Heart left ventricle (tissue), 13 donors: ENCODE measurements at regions not wholly inside any gene's neighbourhood (a gene's known extent, or its start where the extent isn't known, plus 50 kb on each side); places are given as distances from the start of the nearest gene placed in this dataset.

Experiments used
- CTCF ChIP-seq, 12 donors: fragments of 200-600 bp; sonication (generic) in 4 of 12; IDR thresholded peaks; one replicate each; pipeline versions ENCODE4 v1.5.0 to v1.8.0; 2018 to 2022; ENCODE audit warnings: antibody characterized with exemption in 12 of 12, mild to moderate bottlenecking in 5 of 12
- POLR2A ChIP-seq, 2 donors: fragments of 450-650 bp; IDR thresholded peaks; one replicate each; pipeline ENCODE4 v1.6.1; 2017; ENCODE audit warnings: antibody characterized with exemption in 2 of 2, mild to moderate bottlenecking in 2 of 2, moderate library complexity in 2 of 2
- donor health status: ischemic (EF 13 %, LVEDD 7.1; RV severe dilation, severe dysfunction).
- donor health status: DM: no; HTN: yes; CAD: no.
- donor health status: DM: no; HTN: no; CAD: no.
- donor health status: ischemic (EF 25% LVEDD 6.9; RV normal size, moderate dysfunction).
- donor health status: ischemic (EF 25% LVEDD 5.7; RV mildly dilated, moderate dysfunction).
- donor health status: ischemic (EF 35%, LVEDD 5.7; RV mildly dilated, moderate dysfunction).
- donor health status: nonischemic (EF 11% LVEDD 7.7; RV severe dilation, severe dysfunction).
- donor health status: DM: yes; HTN: yes; CAD: no.
- donor health status: PGD.
- donor health status: ischemic (EF 29% LVEDD 5.4; RV normal size, mild dysfunction).
- donor health status: nonischemic (EF 23%, LVEDD 6.1; RV moderate dilation, normal function).

GRCh38 chr4:138943893-138944292, 71.7 kb upstream of the NOCT start:
- TF ChIP-seq CTCF (IDR thresholded peaks at IDR 0.05) (no peak), POLR2A (IDR thresholded peaks at IDR 0.05) (no peak)
